NCI-H128 (cell line): ENCODE measurements at regions not wholly inside any gene's neighbourhood (a gene's known extent, or its start where the extent isn't known, plus 50 kb on each side); places are given as distances from the start of the nearest gene placed in this dataset.

Experiments used
- DNase-seq: peaks from one replicate; lab custom pipeline; 2025; ENCODE audit not compliant: unreplicated experiment; lab: John Stamatoyannopoulos, UW

DNA sequence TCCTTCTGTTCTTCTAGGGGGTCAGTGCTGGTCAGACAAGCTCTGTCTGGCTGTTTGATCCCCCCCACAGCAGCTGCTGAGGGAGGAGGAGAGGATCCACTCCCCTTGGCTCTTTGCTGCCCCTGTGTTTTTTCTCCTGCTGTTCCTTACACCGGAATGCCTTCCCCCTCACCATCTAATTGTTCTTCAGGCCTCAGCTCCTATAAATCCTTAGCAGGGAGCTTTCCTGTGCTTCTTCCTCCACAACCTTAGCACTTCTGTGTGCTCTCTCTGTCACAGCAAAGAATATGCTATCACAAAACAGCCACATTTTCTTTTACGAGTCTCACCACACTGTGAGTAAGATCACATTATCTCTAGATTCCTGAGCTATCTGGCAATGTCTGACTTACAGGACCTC is 196.6 kb downstream of the OTOR start:
- DNase-seq, result no peak

DNA sequence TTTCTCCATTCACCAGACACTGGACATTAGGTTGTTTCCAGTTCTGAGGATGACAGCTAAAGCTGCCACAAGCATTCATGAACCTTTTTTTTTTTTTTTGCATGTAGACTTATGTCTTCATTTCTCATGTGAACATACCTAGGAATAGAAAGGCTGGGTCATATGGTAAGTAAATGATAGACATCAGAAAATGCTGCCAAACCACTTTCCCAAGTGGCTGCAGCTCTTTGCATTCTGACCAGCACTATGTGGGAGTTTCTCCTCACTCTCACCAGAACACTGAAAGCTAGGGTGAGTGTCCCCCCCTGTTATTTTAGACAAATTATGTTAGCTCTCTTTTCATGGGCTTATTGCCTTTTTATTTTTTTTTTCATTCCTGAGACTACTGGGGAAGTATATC is 197.5 kb downstream of the OTOR start:
- no peak for DNase-seq

DNA sequence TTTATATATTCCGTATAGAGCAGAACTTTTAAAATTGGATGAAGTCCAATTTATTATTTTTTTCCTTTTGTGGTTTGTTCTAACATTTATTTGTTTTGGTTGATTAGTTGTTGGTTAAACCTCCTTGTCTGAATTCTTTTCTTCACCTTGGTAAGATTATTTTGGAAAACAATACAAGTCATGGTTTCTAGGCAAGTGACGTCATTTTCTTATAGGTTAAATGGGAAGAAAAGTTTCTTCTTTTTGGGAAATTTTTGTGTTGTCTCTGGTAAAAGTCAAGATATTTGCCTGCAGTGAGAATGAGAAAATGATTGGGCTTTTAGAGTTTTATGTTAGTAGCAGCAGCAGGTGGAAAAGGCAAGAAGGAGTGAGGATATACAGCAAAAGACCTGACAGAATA is 197.9 kb downstream of the OTOR start:
- no peak for DNase-seq

DNA sequence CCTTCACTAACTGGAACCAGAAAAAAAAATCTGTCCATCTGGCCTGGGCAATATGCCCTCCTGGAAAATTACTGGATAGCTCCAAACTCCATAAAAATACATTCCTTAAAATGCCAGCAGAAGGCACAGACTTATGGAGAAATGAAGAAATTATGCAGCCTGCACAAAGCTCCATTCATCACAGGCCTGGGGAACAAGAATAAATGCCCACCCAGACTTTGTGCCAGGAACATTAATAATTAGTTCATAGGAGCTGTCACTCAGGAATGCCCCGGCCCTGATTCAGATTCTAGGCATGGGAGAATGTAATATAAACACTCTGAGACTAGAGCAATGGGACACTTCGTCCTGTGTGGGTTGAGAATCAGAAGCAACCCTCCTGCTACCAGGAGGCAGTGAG is 199.3 kb downstream of the OTOR start:
- no peak for DNase-seq

DNA sequence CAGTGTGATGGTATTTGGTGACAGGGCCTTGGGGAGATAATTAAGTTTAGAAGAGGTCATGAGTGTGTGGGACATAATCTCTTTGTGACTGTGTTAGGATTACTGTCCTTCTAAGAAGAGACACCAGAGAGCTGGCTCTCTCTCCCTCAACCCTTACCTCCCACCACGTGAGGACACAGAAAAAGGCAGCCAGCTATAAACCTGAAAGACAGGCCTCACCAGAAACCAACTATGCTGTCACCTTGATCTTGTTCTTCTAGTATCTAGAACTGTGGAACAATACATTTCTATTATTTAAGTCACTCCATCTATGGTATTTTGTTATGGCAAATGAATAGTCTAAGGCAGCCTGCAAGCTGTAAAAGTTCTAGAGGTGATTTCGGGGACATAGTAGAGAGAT is 203.7 kb downstream of the OTOR start:
- no peak for DNase-seq

DNA sequence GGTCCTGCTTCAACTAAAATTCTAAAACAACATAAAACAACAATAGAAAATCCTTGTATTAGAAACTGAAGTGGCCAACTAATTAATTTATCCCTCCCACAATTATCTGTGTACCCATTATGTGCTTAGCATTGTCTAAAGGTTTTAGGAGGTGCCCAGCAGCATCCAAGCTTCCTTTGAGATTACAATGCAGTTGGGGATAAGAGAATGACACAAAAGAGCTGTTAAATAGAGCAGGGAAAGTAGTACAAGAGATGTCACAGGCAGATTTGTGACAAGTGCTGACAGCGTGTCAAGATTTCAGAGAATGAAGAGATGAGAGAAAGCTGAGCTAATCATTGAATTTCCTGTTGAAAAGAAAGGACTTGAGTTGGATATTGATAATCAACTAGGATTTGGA is 204.8 kb downstream of the OTOR start:
- no peak for DNase-seq

DNA sequence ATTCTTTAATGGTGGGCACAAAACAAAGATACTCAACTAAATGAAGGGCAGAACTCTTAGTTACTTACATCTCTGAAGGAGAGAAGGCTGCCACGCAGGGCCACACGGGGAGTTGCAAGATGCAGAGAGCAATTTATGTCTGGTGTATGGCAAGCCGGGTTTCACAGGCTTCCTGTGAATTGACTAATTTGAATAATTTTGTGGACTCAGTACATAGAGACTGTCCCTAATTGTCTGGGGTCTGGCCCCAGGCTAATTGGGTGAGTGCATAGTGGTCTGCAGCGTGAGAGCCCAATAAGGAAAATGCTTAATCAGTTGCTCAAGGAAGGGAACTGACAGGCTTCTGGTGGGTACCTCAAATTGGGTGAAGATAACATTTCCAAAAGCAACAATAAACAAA is 205.7 kb downstream of the OTOR start:
- DNase-seq, result no peak

DNA sequence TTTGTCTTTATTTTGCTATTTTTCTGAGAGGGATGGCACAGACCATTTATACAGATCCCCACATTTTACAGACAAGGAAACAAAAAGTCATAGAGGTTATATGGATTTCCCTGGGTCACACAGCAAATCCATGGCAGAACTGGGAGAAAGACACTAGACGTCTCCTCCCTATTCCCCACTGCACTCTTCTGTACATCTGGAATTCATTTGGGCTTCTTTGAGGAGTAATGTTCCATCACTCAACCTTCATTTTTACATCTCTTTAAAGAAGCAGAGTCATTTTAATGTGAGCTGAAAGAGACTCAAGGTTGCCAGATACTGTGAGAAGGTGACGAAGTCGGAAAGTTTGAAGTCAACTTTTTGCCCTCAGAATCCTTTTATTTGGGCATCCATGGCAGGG is 207.3 kb downstream of the OTOR start:
- no peak for DNase-seq

DNA sequence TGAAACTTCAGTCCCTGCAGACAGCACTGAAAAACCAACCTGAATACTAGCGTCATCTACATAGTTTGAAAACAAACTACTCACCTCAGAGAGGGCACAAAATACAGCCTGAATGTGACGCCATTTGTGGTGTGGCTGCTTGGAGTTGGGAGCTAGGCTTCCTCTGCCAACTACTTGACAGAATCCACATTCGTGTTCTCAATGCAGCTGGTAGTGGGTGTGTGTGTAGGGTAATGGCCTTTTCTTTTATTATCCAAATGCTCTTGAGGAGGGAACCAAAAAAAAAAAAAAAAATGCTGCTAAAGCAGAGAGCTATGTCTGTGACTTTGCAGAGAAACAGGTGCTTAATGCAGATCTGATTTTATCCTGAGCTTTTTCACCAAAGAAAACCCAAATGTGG is 207.8 kb downstream of the OTOR start:
- DNase-seq, result no peak

DNA sequence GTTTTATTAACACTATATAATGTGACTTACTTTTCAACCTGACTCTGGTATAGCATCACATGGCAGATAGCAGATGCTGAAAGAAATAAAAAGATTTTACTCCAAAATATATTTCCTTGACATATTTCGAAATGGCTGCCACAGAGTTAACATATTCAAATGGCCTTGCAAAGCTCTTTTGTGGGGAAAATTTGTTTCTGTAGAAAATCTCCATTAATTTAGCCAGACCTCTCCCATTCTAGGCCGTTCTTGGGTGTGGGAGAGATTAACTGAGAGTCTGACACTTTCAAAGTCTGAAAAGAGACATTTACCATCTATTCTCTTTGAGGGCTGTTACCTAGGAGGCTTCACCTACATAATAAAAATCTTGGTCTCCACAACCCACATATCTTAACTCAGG is 217.2 kb downstream of the OTOR start:
- DNase-seq, result no peak

DNA sequence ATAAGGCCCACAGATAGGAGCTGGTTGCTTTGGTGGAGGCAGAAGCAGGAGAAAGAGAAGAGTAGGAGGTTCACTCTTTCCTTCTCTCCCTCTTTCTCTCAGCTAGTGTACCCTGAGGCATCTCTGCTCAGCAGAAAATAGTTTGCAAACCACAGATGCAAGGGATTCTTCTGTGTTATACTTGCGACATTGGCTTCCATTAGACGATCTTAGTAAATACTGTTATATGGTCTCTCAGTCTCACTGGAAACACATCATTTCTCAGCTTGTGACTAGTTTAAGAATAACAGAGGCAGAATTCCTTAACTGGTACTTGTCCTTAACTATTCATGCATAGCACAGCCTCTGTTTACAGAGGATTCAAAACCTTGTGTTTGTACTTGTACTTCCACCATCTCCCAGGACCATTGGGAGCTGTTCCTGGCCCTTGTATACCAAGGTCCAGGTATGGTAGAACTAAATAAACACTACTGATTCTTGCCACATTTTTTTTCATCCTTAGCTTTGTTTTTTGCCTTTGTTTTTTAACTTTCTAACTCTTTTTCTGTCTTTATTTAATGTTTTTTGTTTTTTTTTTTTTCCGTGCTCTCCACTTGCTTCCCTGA is 218.2 kb downstream of the OTOR start:
- no peak for DNase-seq

DNA sequence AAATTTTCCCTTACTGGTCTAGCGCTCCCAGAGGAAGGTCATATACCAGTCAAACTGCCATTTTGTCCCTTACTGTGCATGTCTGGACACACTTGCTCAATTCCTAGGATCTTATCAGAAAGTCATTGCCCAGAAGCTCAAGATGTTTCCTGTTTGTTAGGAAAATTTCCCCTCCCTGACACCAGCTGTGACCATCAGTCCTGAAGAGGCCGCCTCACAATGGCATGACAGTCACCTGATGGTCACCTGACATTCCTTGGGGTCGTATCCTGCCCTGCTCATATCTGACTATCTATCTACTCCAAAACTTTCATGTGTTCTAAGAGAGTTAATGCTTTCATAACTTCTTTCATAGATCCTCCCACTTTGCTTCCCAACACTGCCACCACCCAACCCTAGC is 219.9 kb downstream of the OTOR start:
- no peak for DNase-seq

DNA sequence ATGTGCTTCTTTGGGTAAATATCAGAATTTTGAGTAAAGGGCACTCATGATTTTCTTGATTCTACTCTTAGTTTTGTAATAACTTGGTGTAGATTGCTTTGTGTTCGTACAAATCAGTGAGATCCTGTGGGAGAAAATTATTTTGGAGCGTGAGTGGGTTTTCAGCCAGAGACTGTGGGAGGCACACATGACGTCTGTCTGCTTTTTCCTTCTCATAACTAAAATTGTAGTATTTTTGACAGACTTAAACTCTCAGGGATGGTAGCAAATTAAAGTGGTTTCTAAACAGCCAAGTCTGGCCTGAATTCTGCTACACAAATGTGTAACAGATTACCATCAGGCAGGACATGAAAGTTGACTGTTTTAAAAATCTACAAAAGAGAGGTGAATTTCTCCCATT is 222.6 kb downstream of the OTOR start:
- DNase-seq, result no peak

DNA sequence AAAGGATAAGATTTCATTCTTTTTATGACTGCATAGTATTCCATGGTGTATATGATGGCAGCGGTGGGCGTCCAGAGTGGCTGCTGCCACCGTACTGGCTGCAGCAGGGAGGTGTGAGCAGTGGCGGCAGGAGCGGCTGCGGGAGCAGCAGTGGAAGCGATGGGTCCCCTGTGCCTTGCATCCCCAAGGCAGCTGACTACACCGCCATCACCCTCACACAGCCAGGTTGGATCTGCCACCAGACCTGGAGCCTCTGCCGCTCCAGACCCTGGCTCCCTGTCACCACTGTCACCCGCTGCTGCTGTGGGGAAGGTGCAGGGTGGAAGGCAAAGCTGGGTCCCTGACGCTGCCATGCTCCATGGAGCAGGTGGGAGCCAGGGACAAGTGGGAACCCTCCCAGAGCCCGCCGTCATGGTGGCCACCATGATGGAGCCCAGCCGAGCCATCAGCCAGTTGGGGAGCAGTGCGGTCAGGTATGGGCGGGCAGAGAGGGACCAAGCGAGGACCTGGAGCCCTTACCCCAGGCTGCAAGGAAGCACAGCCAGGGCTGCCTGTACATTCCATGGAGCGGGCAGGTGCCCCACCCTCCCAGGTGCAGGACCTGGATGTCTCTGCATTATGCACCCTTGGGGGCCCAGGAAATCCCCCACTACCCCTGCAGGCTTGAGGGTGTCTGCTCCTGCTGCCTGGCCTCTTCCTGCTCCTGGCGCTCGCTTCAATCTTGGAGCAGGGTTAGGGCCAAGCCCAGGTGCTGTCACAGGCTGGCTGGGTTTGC is 226.1 kb downstream of the OTOR start:
- no peak for DNase-seq

DNA sequence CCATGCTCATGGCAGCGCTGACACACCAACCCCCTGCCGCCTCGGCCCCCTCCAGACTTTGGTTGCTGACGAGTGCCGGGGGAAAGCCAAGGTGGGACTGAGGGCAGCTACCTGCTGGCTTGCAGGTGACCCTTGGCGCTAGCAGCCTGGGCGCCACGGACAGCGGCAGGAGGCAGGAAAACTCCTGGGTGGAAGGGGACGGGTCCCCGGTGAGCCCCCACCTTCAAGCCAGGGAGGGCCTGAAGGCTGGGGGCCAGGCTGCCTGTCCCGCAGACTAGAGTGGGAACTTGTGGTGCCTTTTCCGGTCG is 226.7 kb downstream of the OTOR start:
- DNase-seq, result no peak

DNA sequence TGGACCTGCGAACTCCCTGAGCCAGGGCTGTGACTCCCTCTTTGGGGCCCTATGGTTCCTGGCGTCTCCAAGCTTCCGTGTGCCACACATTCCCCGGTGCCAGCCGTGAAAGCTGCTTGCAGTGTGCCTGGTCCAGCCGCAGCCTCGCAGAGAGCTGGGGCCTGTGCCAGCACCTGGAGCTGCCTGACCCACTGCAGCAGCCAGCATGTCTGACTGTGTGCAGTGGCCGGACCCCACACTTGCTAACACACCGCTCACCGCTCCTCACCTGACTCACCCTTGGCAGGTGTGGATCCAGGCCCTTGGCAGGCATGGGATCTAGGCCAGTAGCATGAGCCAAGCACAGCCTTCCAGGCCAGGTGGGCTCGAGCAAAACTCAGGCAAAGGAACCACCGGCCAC is 227.5 kb downstream of the OTOR start:
- DNase-seq, result no peak

DNA sequence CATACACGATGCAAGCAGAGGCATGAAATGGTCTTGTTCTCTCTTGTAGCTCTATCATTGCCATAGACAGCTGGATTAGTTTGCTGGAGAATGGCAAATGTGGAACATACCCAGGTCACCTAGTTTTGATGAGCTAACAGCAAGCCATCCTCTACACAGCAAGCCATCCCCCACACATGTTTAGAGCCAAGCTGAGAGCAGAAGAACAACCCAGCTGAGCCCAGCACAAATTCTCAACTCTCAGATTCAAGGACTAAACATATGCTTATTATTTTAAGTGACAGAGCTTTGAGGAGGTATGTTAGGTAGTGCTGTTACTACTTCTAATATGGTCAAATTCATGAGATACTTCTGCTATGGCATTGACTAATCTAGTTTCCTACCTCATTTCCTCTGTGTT is 230.3 kb downstream of the OTOR start:
- no peak for DNase-seq

DNA sequence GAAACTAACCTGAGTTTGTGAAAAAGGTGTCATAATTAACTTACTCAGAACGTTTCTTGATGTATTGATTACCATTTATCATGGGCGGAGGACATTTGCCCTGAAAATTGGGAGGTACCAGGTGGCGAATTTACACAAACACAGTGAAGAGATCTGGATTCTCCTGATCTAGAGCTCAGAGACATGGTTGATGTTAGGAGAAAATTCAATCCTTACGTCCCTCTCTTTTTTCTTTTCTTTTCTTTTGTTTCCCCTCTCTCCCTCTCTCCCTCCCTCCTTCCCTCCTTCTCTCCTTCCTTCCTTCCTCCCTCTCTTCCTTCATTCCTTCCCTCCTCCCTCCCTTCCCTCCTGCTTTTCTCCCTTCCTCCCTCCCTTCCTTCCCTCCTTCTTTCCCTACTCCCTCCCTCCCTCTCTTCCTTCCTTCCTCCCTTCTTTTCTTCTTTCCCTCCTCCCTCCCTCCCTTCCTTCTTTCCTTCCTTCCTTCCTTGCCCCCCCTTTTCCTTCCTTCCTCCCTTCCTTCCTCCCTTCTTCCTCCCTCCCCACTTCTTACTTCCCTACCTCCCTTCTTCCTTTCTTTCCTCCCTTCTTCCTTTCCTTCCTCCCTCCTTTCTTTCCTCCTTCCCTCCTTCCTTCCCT is 234.1 kb downstream of the OTOR start:
- no peak for DNase-seq

DNA sequence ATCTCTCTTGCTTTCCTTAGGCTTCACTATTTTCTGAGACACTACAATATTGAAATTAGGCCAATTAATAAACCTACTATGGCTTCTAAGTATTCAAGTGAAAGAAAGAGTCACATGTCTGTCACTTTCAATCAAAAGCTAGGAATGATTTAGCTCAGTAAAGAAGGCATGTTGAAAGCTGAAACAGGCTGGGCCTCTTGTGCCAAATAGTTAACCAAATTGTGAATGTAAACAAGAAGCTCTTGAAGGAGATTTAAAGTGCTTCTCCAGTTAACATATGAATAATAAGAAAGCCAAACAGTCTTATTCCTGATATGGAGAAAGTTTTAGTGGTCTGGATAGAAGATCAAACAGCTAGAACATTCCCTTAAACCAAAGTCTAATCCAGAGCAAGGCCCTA is 236.3 kb downstream of the OTOR start:
- no peak for DNase-seq

DNA sequence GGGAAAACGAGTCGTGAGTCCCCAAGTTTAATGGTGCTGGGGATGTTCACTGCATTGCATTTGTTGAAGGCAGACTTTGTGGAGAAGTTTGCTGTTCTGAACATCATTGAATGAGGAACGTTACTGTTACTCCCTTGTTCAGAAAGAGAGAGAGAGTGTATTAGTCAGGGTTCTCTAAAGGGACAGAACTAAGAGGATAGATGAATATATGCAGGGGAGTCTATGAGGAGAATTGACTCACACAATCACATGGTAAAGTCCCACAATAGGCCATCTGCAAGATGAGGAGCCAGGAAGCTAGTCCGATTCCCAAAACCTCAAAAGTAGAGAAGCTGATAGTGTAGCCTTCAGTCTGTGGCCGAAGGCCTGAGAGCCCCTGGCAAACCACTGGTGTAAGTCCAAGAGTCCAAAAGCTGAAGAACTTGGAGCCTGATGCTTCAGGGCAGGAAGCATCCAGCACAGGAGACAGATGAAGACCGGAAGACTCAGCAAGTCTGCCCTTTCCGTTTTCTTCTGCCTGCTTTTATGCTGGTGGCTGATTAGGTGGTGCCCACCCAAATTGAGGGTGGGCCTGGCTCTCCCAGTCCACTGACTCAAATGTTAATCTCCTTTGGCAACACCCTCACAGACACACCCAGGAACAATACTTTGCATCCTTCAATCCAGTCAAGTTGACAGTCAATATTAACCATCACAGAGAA is 223.5 kb upstream of the PCSK2 start:
- DNase-seq, result no peak

DNA sequence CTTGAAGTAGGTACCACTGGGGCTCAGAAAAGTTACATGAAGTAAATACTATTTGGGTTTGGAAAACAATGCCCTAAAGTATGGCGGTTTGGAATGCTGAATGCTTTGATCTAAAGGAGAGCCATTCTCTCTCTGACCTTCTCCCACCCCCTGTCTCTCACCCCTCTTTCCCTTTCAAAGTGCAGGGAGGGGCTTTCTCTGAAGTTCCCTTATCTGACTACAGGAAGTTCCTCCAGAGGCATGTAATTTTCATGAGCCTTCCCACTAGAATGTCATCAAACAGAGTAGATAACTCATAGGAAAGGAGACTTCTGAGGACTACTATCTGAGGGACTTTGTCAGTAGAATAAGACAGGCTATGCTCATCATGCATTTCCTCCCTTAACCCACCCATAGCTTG is 216.7 kb upstream of the PCSK2 start:
- no peak for DNase-seq

DNA sequence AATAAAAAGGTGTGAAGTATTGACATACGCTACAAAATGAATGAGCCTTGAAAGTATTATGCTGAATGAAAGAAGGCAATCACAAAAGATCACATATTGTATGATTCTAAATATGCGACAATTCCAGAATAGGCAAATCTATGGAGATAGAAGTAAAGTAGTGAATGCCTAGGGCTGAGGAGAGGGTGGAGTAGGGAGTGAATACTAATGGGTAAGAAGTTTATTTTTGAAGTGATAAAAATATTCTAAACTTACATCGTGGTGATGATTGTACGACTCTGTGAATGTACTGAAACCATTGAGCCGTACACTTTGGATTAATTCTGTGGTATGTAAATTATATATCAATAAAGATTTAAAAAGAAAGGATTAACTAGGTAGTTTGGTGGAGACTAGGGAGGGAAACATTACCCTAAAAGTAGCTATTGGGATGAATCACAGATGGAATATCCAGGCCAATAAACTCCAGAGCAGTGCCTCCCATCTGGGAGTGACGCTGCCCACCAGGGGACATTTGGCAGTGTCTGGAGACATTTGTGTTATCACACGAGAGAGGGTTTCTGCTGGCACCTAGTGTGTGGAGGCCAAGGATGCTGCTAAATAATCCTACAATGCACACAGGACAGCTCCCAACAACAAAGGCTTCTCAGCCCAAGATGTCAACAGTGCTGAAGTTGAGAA is 214.2 kb upstream of the PCSK2 start:
- DNase-seq, result no peak
